Caco-2 (cell line): ENCODE measurements at regions not wholly inside any gene's neighbourhood (a gene's known extent, or its start where the extent isn't known, plus 50 kb on each side); places are given as distances from the start of the nearest gene placed in this dataset.

Experiments
- BruUV-seq: library from RNA; stranded (reverse); fragments of 400-500 nt; replicated peaks from 2 replicates; lab custom pipeline; 2021; lab: Mats Ljungman, UMichigan
- CTCF ChIA-PET: fragments of 300-600 bp; sonication (Branson Sonifier 250); formaldehyde crosslinking; loops from one replicate; lab custom pipeline; 2022; ENCODE audit warnings: antibody characterized with exemption; lab: Charles Lee
- POLR2A ChIA-PET: fragments of 300-600 bp; sonication (Branson Sonifier 250); formaldehyde crosslinking; loops from one replicate; lab custom pipeline; 2022; ENCODE audit warnings: antibody characterized with exemption; lab: Charles Lee
- DNase-seq, 2 experiments: peaks; one replicate each; pipeline versions ENCODE4 v3.0.0 to v3.0.0-alpha.2; 2020 to 2022
- H3K27me3 ChIP-seq: replicated peaks from 2 replicates; pipeline ENCODE4 v1.6.0; 2011; ENCODE audit warnings: low read length; ENCODE audit not compliant: control insufficient read depth, insufficient read depth
- H3K36me3 ChIP-seq: 2 replicates; pipeline ENCODE4 v1.5.1; 2011; ENCODE audit warnings: low read length; ENCODE audit not compliant: control insufficient read depth, insufficient read depth
- H3K4me1 ChIP-seq: fragments of 250-450 bp; sonication (Bioruptor Pico); 2 replicates; pipeline ENCODE4 v1.5.1; 2020; ENCODE audit warnings: mild to moderate bottlenecking
- H3K4me3 ChIP-seq: 2 replicates; pipeline ENCODE4 v1.5.1; 2011; ENCODE audit warnings: low read depth, mild to moderate bottlenecking, control low read depth, low read length
- H3K9me3 ChIP-seq: fragments of 250-450 bp; sonication (Bioruptor Pico); 2 replicates; pipeline ENCODE4 v1.5.1; 2020; ENCODE audit warnings: mild to moderate bottlenecking, moderate library complexity
- H3K27ac Mint-ChIP-seq: one replicate; pipeline ENCODE4 v1.8.0; 2022; ENCODE audit warnings: mixed read lengths; ENCODE audit not compliant: unreplicated experiment
- H3K27me3 Mint-ChIP-seq: one replicate; pipeline ENCODE4 v1.8.0; 2022; ENCODE audit warnings: mixed read lengths; ENCODE audit not compliant: insufficient read depth, unreplicated experiment
- H3K36me3 Mint-ChIP-seq: one replicate; pipeline ENCODE4 v1.8.0; 2022; ENCODE audit warnings: mild to moderate bottlenecking, mixed read lengths; ENCODE audit not compliant: insufficient read depth, unreplicated experiment
- H3K4me1 Mint-ChIP-seq: one replicate; pipeline ENCODE4 v1.8.0; 2022; ENCODE audit warnings: low read depth, mixed read lengths; ENCODE audit not compliant: unreplicated experiment
- H3K4me3 Mint-ChIP-seq: one replicate; pipeline ENCODE4 v1.8.0; 2022; ENCODE audit warnings: mild to moderate bottlenecking, moderate library complexity, mixed read lengths; ENCODE audit not compliant: unreplicated experiment
- H3K9me3 Mint-ChIP-seq: one replicate; pipeline ENCODE4 v1.8.0; 2022; ENCODE audit warnings: mixed read lengths; ENCODE audit not compliant: unreplicated experiment
- intact Hi-C: fragments of 100-400 bp; cut with micrococcal nuclease; formaldehyde crosslinking; loops from one replicate; pipeline ENCODE4 v1.10.0; 2022; ENCODE audit not compliant: unreplicated experiment
- TF ChIP-seq, protein P1 (sequence below), 2 experiments: fragments of 200-600 bp in 1 of 2; IDR thresholded peaks; 1 replicate in 1 of 2; 2 replicates in 1 of 2; pipeline versions ENCODE4 v1.5.1 to v1.8.0; 2011 to 2022; ENCODE audit warnings: antibody characterized with exemption in 1 of 2, control low read depth in 1 of 2, inconsistent platforms in 1 of 2, low read depth in 1 of 2, low read length in 1 of 2, mild to moderate bottlenecking in 1 of 2, moderate library complexity in 1 of 2; ENCODE audit not compliant: insufficient read depth in 1 of 2, severe bottlenecking in 1 of 2, unreplicated experiment in 1 of 2

DNA sequence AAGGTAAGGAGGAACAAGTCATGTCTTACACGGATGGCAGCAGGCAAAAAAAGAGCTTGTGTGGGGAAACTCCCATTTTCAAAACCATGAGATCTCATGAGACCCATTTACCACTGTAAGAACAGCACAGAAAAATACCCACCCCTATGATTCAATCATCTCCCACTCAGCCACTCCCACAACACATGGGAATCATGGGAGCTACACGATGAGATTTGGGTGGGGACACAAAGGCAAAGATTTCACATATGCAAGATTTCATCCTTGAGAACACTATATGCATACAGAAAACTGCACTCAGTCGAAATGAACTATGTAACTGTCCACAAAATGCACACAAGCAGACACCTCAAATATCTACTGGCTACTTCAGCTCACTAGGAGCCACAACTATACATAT, 480.6 kb upstream of the BTBD3 start:
- intact Hi-C loops, result no loop called here
- no TSS peak for BruUV-seq

DNA sequence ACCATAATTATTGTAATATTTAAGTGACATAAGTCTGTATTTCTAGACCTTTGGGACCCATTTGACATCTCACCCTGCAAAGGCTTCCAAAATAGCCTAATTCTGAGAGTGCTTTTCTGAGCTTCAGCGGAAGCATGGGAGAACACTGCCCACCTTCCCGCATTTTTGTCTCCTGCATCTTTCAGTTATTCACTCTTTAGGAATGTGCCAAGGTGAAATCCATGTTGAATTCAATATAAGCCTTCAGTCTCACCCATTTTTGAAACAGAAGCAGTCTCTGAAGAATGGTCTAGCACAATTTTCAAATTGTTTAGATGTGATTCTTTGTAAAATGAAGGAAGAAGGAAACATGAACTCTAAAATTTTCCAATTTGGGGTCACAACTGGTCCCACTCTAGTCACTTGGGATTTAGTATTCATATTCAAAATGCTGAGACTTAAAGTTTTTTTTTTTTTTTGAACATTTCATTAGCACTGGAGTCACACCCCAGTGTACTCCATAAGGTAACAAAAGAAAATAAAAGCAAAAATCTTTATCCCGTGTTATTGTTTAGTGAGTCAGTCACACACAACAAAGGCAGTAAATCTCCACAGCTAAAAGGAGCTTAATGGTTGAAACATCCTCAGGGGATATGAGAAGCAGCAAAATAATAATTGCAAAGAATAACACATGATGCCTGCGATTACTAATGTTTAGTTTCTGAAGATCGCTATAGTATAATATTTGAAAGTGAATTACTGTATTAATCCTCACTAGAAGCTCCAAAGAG, 479.9 kb upstream of the BTBD3 start:
- H3K27me3 ChIP-seq, result no peaks in the 10 kb centered on the region
- no TSS peak for BruUV-seq

More for the DNA sequence above, 480.6 kb upstream of the BTBD3 start:
- Histone ChIP-seq H3K27me3 (no peaks in the 10 kb centered on the region), H3K36me3 (no peaks in the 10 kb centered on the region; the same call in 1 of the 2 replicates), H3K9me3 (peaks cover 28% of the 10 kb centered on the region), H3K4me3 (no peak overlapping the region), H3K4me1 (peaks cover 4% of the 10 kb centered on the region; the same call in 1 of the 2 replicates)
- POLR2A ChIA-PET, result no interaction called here
- CTCF ChIA-PET, result no interaction called here
- no peaks in the 10 kb centered on the region for H3K4me1 Mint-ChIP-seq
- H3K36me3 Mint-ChIP-seq, result peaks cover 7% of the 10 kb centered on the region
- no peak for DNase-seq
- H3K9me3 Mint-ChIP-seq, result peaks cover 37% of the 10 kb centered on the region
- TF ChIP-seq, protein P1, sequence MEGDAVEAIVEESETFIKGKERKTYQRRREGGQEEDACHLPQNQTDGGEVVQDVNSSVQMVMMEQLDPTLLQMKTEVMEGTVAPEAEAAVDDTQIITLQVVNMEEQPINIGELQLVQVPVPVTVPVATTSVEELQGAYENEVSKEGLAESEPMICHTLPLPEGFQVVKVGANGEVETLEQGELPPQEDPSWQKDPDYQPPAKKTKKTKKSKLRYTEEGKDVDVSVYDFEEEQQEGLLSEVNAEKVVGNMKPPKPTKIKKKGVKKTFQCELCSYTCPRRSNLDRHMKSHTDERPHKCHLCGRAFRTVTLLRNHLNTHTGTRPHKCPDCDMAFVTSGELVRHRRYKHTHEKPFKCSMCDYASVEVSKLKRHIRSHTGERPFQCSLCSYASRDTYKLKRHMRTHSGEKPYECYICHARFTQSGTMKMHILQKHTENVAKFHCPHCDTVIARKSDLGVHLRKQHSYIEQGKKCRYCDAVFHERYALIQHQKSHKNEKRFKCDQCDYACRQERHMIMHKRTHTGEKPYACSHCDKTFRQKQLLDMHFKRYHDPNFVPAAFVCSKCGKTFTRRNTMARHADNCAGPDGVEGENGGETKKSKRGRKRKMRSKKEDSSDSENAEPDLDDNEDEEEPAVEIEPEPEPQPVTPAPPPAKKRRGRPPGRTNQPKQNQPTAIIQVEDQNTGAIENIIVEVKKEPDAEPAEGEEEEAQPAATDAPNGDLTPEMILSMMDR (IDR thresholded peaks at IDR 0.05; ENCODE audit: insufficient read depth in 1 of 2, low read depth in 1 of 2, low read length in 1 of 2, severe bottlenecking in 1 of 2, unreplicated experiment in 1 of 2), result no peak
- no peak overlapping the region for H3K27ac Mint-ChIP-seq
- H3K4me3 Mint-ChIP-seq, result no peak overlapping the region
- no peaks in the 10 kb centered on the region for H3K27me3 Mint-ChIP-seq

DNA sequence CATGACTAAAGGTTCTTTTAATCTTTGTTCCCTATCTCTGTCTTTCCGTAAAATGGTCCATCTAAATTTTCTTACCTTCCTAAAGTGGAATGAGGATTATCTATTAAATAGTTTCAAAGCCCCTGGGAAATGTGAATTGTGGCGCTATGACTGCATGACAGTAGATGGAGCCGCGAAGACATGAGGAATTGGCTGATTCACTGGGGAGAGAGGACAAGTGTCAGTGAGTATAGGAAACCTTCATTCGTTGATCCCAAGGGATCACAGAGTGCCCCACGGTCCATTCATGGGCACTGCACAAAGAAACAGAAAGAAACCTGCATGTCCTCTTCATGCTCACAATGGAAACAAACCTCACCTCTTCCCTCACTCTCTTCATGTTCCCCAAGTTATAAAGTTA, 479.3 kb upstream of the BTBD3 start:
- POLR2A ChIA-PET, result no interaction called here
- H3K4me3 ChIP-seq, result no peak overlapping the region
- TF ChIP-seq, protein P1 (IDR thresholded peaks at IDR 0.05; ENCODE audit: insufficient read depth in 1 of 2, low read depth in 1 of 2, low read length in 1 of 2, severe bottlenecking in 1 of 2, unreplicated experiment in 1 of 2), result no peak
- Mint-ChIP-seq H3K4me3 (no peak overlapping the region), H3K27ac (no peak overlapping the region), H3K27me3 (no peaks in the 10 kb centered on the region), H3K4me1 (peaks cover 4% of the 10 kb centered on the region), H3K9me3 (peaks cover 37% of the 10 kb centered on the region), H3K36me3 (peaks cover 7% of the 10 kb centered on the region)
- H3K9me3 ChIP-seq, result peaks cover 28% of the 10 kb centered on the region
- no peaks in the 10 kb centered on the region; the same call in 1 of the 2 replicates for H3K36me3 ChIP-seq
- no peaks in the 10 kb centered on the region for H3K27me3 ChIP-seq
- no TSS peak for BruUV-seq
- no peak for DNase-seq
- intact Hi-C loops, result loop anchor here (1.0 kb wide), 2 partner anchors 17 to 106 kb away; no protein-coding TSS in a partner anchor
- CTCF ChIA-PET, result no interaction called here
- H3K4me1 ChIP-seq, result peaks cover 9% of the 10 kb centered on the region; the same call in 1 of the 2 replicates

More for the DNA sequence above, 479.9 kb upstream of the BTBD3 start:
- Mint-ChIP-seq H3K9me3 (peaks cover 37% of the 10 kb centered on the region), H3K27ac (no peak overlapping the region), H3K4me1 (no peaks in the 10 kb centered on the region), H3K4me3 (no peak overlapping the region), H3K27me3 (no peaks in the 10 kb centered on the region), H3K36me3 (peaks cover 7% of the 10 kb centered on the region)
- TF ChIP-seq, protein P1 (IDR thresholded peaks at IDR 0.05; ENCODE audit: insufficient read depth in 1 of 2, low read depth in 1 of 2, low read length in 1 of 2, severe bottlenecking in 1 of 2, unreplicated experiment in 1 of 2), result no peak
- ChIA-PET CTCF (interaction anchor here (0.5 kb wide), 1 partner anchor 26 kb away, joined by 6 read pairs; no protein-coding TSS in a partner anchor), POLR2A (no interaction called here)
- H3K9me3 ChIP-seq, result peaks cover 28% of the 10 kb centered on the region
- peaks cover 4% of the 10 kb centered on the region; the same call in 1 of the 2 replicates for H3K4me1 ChIP-seq
- intact Hi-C loops, result loop anchor here (1.0 kb wide), 2 partner anchors 18 to 107 kb away; no protein-coding TSS in a partner anchor
- DNase-seq, result no peak
- no peaks in the 10 kb centered on the region; the same call in 1 of the 2 replicates for H3K36me3 ChIP-seq
- no peak overlapping the region for H3K4me3 ChIP-seq
